ENCODE measurements at regions not wholly inside any gene's neighbourhood (a gene's known extent, or its start where the extent isn't known, plus 50 kb on each side); places are given as distances from the start of the nearest gene placed in this dataset.
"Not testable (repeated sequence)": the region's sequence is repeated elsewhere in the genome, so short reads cannot be mapped to it uniquely, and the experiment has no call there.

- no peaks in the 10 kb centered on the region for H3K4me1 Mint-ChIP-seq (ENCODE audit: low read depth)
- no peak for DNase-seq
- no peaks in the 10 kb centered on the region for H3K9me3 Mint-ChIP-seq
- no peaks in the 10 kb centered on the region for H3K36me3 Mint-ChIP-seq
- H3K27me3 Mint-ChIP-seq = no peaks in the 10 kb centered on the region
- POLR2A ChIA-PET = no interaction called here
- CTCF ChIA-PET = no interaction called here
- H3K4me3 Mint-ChIP-seq = no peak overlapping the region
- intact Hi-C loops (cut with micrococcal nuclease) = no loop called here
- H3K27ac Mint-ChIP-seq = no peak overlapping the region
Measured at GRCh38 chr1:14280909-14281308, 317.6 kb upstream of the KAZN start.

- no peak for DNase-seq
- Mint-ChIP-seq H3K27ac (no peak overlapping the region), H3K4me1 (ENCODE audit: low read depth) (no peaks in the 10 kb centered on the region), H3K36me3 (no peaks in the 10 kb centered on the region), H3K9me3 (peaks cover 2% of the 10 kb centered on the region), H3K4me3 (no peak overlapping the region), H3K27me3 (peaks cover 2% of the 10 kb centered on the region)
- POLR2A ChIA-PET = no interaction called here
- CTCF ChIA-PET = no interaction called here
- intact Hi-C loops (cut with micrococcal nuclease) = no loop called here
Measured at GRCh38 chr1:14281412-14281811, 317.1 kb upstream of the KAZN start.

- CTCF ChIA-PET = no interaction called here
- H3K4me1 Mint-ChIP-seq (ENCODE audit: low read depth) = no peaks in the 10 kb centered on the region
- intact Hi-C loops (cut with micrococcal nuclease) = no loop called here
- H3K36me3 Mint-ChIP-seq = no peaks in the 10 kb centered on the region
- no peak overlapping the region for H3K4me3 Mint-ChIP-seq
- H3K27ac Mint-ChIP-seq = no peak overlapping the region
- peaks cover 2% of the 10 kb centered on the region for H3K9me3 Mint-ChIP-seq
- POLR2A ChIA-PET = no interaction called here
- H3K27me3 Mint-ChIP-seq = peaks cover 2% of the 10 kb centered on the region
- no peak for DNase-seq
Measured at GRCh38 chr1:14282707-14283106, 315.8 kb upstream of the KAZN start.

- Mint-ChIP-seq H3K4me3 (no peak overlapping the region), H3K4me1 (ENCODE audit: low read depth) (no peaks in the 10 kb centered on the region)
Measured at GRCh38 chr1:14285238-14285637, 313.2 kb upstream of the KAZN start.

GRCh38 chr1:14291182-14291581 is 307.3 kb upstream of the KAZN start:
- H3K27ac Mint-ChIP-seq; H3K9me3 Mint-ChIP-seq; H3K36me3 Mint-ChIP-seq; H3K4me1 Mint-ChIP-seq (ENCODE audit: low read depth); H3K4me3 Mint-ChIP-seq; CTCF ChIA-PET; DNase-seq; intact Hi-C loops (cut with micrococcal nuclease); POLR2A ChIA-PET: not testable (repeated sequence)
- H3K27me3 Mint-ChIP-seq = peaks cover 13% of the 10 kb centered on the region

More at GRCh38 chr1:14285238-14285637, 313.2 kb upstream of the KAZN start:
- intact Hi-C loops (cut with micrococcal nuclease) = no loop called here
- ChIA-PET POLR2A (no interaction called here), CTCF (no interaction called here)
- Mint-ChIP-seq H3K27me3 (peaks cover 6% of the 10 kb centered on the region), H3K27ac (no peak overlapping the region), H3K36me3 (no peaks in the 10 kb centered on the region), H3K9me3 (peaks cover 2% of the 10 kb centered on the region)
- DNase-seq = no peak

- POLR2A ChIA-PET = no interaction called here
- Mint-ChIP-seq H3K9me3 (no peaks in the 10 kb centered on the region), H3K27me3 (peaks cover 13% of the 10 kb centered on the region), H3K4me3 (no peak overlapping the region), H3K36me3 (no peaks in the 10 kb centered on the region), H3K4me1 (ENCODE audit: low read depth) (no peaks in the 10 kb centered on the region), H3K27ac (no peak overlapping the region)
- intact Hi-C loops (cut with micrococcal nuclease) = no loop called here
- DNase-seq = no peak
- CTCF ChIA-PET = interaction anchor here (0.6 kb wide), 1 partner anchor 488 kb away, joined by 3 read pairs; no protein-coding TSS in a partner anchor
Measured at GRCh38 chr1:14292520-14292919, 306.0 kb upstream of the KAZN start.

GRCh38 chr1:14294006-14294405 is 304.5 kb upstream of the KAZN start:
- Mint-ChIP-seq H3K36me3 (no peaks in the 10 kb centered on the region), H3K9me3 (no peaks in the 10 kb centered on the region), H3K4me1 (ENCODE audit: low read depth) (no peaks in the 10 kb centered on the region), H3K27me3 (peaks cover 19% of the 10 kb centered on the region), H3K27ac (no peak overlapping the region), H3K4me3 (no peak overlapping the region)
- intact Hi-C loops (cut with micrococcal nuclease) = no loop called here
- CTCF ChIA-PET = no interaction called here
- no peak for DNase-seq
- POLR2A ChIA-PET = interaction anchor here (0.6 kb wide), 1 partner anchor 11 kb away, joined by 5 read pairs; no protein-coding TSS in a partner anchor

- ChIA-PET POLR2A (no interaction called here), CTCF (no interaction called here)
- DNase-seq = no peak
- intact Hi-C loops (cut with micrococcal nuclease) = no loop called here
- H3K9me3 Mint-ChIP-seq = no peaks in the 10 kb centered on the region
- no peak overlapping the region for H3K4me3 Mint-ChIP-seq
- H3K27me3 Mint-ChIP-seq = peaks cover 16% of the 10 kb centered on the region
- H3K27ac Mint-ChIP-seq = no peak overlapping the region
- H3K36me3 Mint-ChIP-seq = no peaks in the 10 kb centered on the region
- H3K4me1 Mint-ChIP-seq (ENCODE audit: low read depth) = no peaks in the 10 kb centered on the region
Measured at GRCh38 chr1:14294860-14295536, 303.5 kb upstream of the KAZN start.

GRCh38 chr1:14296795-14297194 is 301.7 kb upstream of the KAZN start:
- ChIA-PET CTCF (no interaction called here), POLR2A (no interaction called here)
- Mint-ChIP-seq H3K36me3 (no peaks in the 10 kb centered on the region), H3K4me1 (ENCODE audit: low read depth) (no peaks in the 10 kb centered on the region), H3K27me3 (peaks cover 14% of the 10 kb centered on the region), H3K27ac (no peak overlapping the region), H3K9me3 (no peaks in the 10 kb centered on the region), H3K4me3 (no peak overlapping the region)
- DNase-seq = no peak
- intact Hi-C loops (cut with micrococcal nuclease) = no loop called here

- intact Hi-C loops (cut with micrococcal nuclease) = no loop called here
- Mint-ChIP-seq H3K4me3 (no peak overlapping the region), H3K27me3 (peaks cover 9% of the 10 kb centered on the region), H3K27ac (no peak overlapping the region), H3K36me3 (no peaks in the 10 kb centered on the region), H3K9me3 (no peaks in the 10 kb centered on the region), H3K4me1 (ENCODE audit: low read depth) (no peaks in the 10 kb centered on the region)
- ChIA-PET CTCF (no interaction called here), POLR2A (no interaction called here)
- DNase-seq = no peak
Measured at GRCh38 chr1:14297356-14297755, 301.1 kb upstream of the KAZN start.

- Mint-ChIP-seq H3K27me3 (peaks cover 9% of the 10 kb centered on the region), H3K27ac (no peak overlapping the region), H3K4me3 (no peak overlapping the region), H3K9me3 (no peaks in the 10 kb centered on the region), H3K36me3 (no peaks in the 10 kb centered on the region), H3K4me1 (ENCODE audit: low read depth) (no peaks in the 10 kb centered on the region)
- ChIA-PET POLR2A (no interaction called here), CTCF (no interaction called here)
- no peak for DNase-seq
- intact Hi-C loops (cut with micrococcal nuclease) = no loop called here
Measured at GRCh38 chr1:14298806-14299205, 299.7 kb upstream of the KAZN start.

GRCh38 chr1:14300991-14301703 is 297.3 kb upstream of the KAZN start:
- ChIA-PET POLR2A (no interaction called here), CTCF (no interaction called here)
- H3K4me3 Mint-ChIP-seq = no peak overlapping the region

GRCh38 chr1:14301704-14302024 is 296.8 kb upstream of the KAZN start:
- Mint-ChIP-seq H3K27ac (no peak overlapping the region), H3K4me3 (no peak overlapping the region), H3K9me3 (no peaks in the 10 kb centered on the region), H3K27me3 (peaks cover 9% of the 10 kb centered on the region), H3K4me1 (ENCODE audit: low read depth) (no peaks in the 10 kb centered on the region), H3K36me3 (no peaks in the 10 kb centered on the region)
- DNase-seq = no peak
- ChIA-PET POLR2A (no interaction called here), CTCF (no interaction called here)
- intact Hi-C loops (cut with micrococcal nuclease) = no loop called here

More at GRCh38 chr1:14300991-14301703, 297.3 kb upstream of the KAZN start:
- Mint-ChIP-seq H3K9me3 (no peaks in the 10 kb centered on the region), H3K27me3 (peaks cover 9% of the 10 kb centered on the region), H3K27ac (no peak overlapping the region), H3K36me3 (no peaks in the 10 kb centered on the region), H3K4me1 (ENCODE audit: low read depth) (no peaks in the 10 kb centered on the region)
- intact Hi-C loops (cut with micrococcal nuclease) = no loop called here
- no peak for DNase-seq
